ENCODE measurements at regions not wholly inside any gene's neighbourhood (a gene's known extent, or its start where the extent isn't known, plus 50 kb on each side); places are given as distances from the start of the nearest gene placed in this dataset.

GRCh38 chr16:65781363-65781762, 585.1 kb upstream of the CDH5 start:
- TF ChIP-seq POLR2A (IDR thresholded peaks at IDR 0.05; ENCODE audit: borderline replicate concordance, extremely low read depth, insufficient read depth, insufficient read length) = no peak
- TF ChIP-seq EZH2 (IDR thresholded peaks at IDR 0.05) = no peak
- TF ChIP-seq CTCF (IDR thresholded peaks at IDR 0.05 in 2 of 3, conservative IDR thresholded peaks at IDR 0.05 in 1 of 3; ENCODE audit: borderline replicate concordance in 1 of 3, insufficient read depth in 1 of 3, low read depth in 2 of 3, low read length in 2 of 3) = no peak
- TF ChIP-seq SP1 (IDR thresholded peaks at IDR 0.05; ENCODE audit: low read depth) = no peak
- no peak for TF ChIP-seq REST (IDR thresholded peaks at IDR 0.05; ENCODE audit: low read depth)
- no peak for TF ChIP-seq CEBPB (IDR thresholded peaks at IDR 0.05; ENCODE audit: low read depth)
- TF ChIP-seq ZNF274 (IDR thresholded peaks at IDR 0.05; ENCODE audit: low read depth, low read length) = no peak
- no peak for TF ChIP-seq JUND (IDR thresholded peaks at IDR 0.05)
- TF ChIP-seq RAD21 (IDR thresholded peaks at IDR 0.05; ENCODE audit: low read depth) = no peak
- no peak for TF ChIP-seq TCF7L2 (IDR thresholded peaks at IDR 0.05; ENCODE audit: borderline replicate concordance, extremely low read depth, insufficient read depth, insufficient read length)
- no peak for TF ChIP-seq CBX3 (IDR thresholded peaks at IDR 0.05; ENCODE audit: low read depth)
